Right lobe of liver (tissue), 6 donors: ENCODE measurements at regions not wholly inside any gene's neighbourhood (a gene's known extent, or its start where the extent isn't known, plus 50 kb on each side); places are given as distances from the start of the nearest gene placed in this dataset.
A peak's percentile ranks its signal among the peaks of the same experiment; 100 is the strongest.

ENCODE experiments used
- ATAC-seq, 4 donors: fragments of 200-7000 bp; cut with Tn5 transposase; one replicate each; pipeline ENCODE4 v1.9.1; 2020; ENCODE audit warnings: mild to moderate bottlenecking in 4 of 4, moderate library complexity in 4 of 4
- DNase-seq, 3 donors: peaks; one replicate each; pipeline ENCODE4 v3.0.0-alpha.2; 2020
- H3K27ac ChIP-seq, 3 donors: fragments of 200-600 bp; one replicate each; pipeline ENCODE4 v1.8.0; 2022
- H3K27me3 ChIP-seq, 2 donors: fragments of 200-600 bp; one replicate each; pipeline ENCODE4 v1.8.0; 2022
- H3K36me3 ChIP-seq, 4 donors: fragments of 200-600 bp; sonication (generic) in 1 of 4; one replicate each; pipeline versions ENCODE4 v1.5.1 to v1.8.0; 2017 to 2022; ENCODE audit warnings: control low read depth in 1 of 4
- H3K4me1 ChIP-seq, 4 donors: fragments of 200-600 bp; sonication (generic) in 1 of 4; one replicate each; pipeline versions ENCODE4 v1.5.1 to v1.8.0; 2017 to 2022; ENCODE audit warnings: control low read depth in 1 of 4
- H3K4me3 ChIP-seq, 3 donors: fragments of 200-600 bp; one replicate each; pipeline ENCODE4 v1.8.0; 2022
- H3K9me3 ChIP-seq, 4 donors: fragments of 200-600 bp; sonication (generic) in 1 of 4; one replicate each; pipeline versions ENCODE4 v1.5.1 to v1.8.0; 2017 to 2022; ENCODE audit warnings: control low read depth in 1 of 4
- CTCF ChIP-seq, 4 donors: fragments of 200-600 bp in 3 of 4; fragments of 450-650 bp in 1 of 4; IDR thresholded peaks; one replicate each; pipeline versions ENCODE4 v1.5.1 to v1.8.0; 2016 to 2022; ENCODE audit warnings: antibody characterized with exemption in 4 of 4, mild to moderate bottlenecking in 2 of 4
- POLR2A ChIP-seq: fragments of 450-650 bp; IDR thresholded peaks from one replicate; pipeline ENCODE4 v1.6.1; 2017; ENCODE audit warnings: antibody characterized with exemption, mild to moderate bottlenecking
- WGBS: methylation state at CpG from one replicate; pipeline ENCODE4 v1.1.6; 2018; ENCODE audit warnings: low coverage, low lambda C conversion rate; ENCODE audit not compliant: insufficient coverage; ENCODE audit errors: missing lambda C conversion rate; 5-methylcytosine and 5-hydroxymethylcytosine counted together
- intact Hi-C, 2 donors: fragments of 100-400 bp; cut with DNase I; formaldehyde crosslinking; loops; one replicate each; pipeline versions ENCODE4 v1.11.2 to v1.14.1; 2022
- donor health status: DM: no; HTN: yes; CAD: no.
- donor health status: DM: no; HTN: no; CAD: no.
- donor health status: DM: no; HTN: no; CAD: no.
- donor health status: DM: no; HTN: yes; CAD: no.
- donor health status: DM: no; HTN: yes; CAD: no.

- 36% methylated on average over 3 of the region's 3 CpGs for WGBS
- H3K4me1 ChIP-seq, result peaks cover 0 to 7% (median 0%) of the 10 kb centered on the region in 4 donors
- no peaks in the 10 kb centered on the region for H3K9me3 ChIP-seq
- no peaks in the 10 kb centered on the region for H3K36me3 ChIP-seq
- no peak for DNase-seq
- TF ChIP-seq POLR2A (no peak), CTCF (IDR thresholded peaks at IDR 0.05) (no peak)
- no peak overlapping the region for H3K4me3 ChIP-seq
- ATAC-seq, result peak; percentile 29 to 72 (median 59)
- intact Hi-C loops, result no loop called here
- H3K27me3 ChIP-seq, result no peaks in the 10 kb centered on the region
- H3K27ac ChIP-seq, result no peak overlapping the region
Measured at GRCh38 chr11:115718945-115719344, 214.7 kb upstream of the CADM1 start.

DNA sequence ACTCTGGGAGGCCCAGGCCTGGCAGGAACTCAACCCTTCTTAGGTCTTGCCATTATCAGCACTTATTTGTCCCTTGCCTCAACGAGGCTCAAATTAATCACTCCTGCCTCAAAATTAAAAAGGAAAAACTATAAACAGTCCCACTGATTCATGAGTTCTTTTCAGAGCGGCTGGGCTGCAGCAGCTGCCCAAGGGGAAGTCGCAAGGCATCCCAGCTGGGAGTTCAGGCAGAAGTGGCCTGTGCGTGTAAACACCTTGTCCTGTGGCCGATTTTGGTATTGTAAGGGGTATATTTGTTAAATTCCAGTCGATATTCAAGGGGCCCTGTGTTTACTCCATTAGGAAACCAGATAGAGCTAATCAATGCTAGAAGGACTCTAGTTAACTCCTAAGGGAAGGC is 213.9 kb upstream of the CADM1 start:
- intact Hi-C loops, result no loop called here
- Histone ChIP-seq H3K4me1 (peaks cover 0 to 7% (median 0%) of the 10 kb centered on the region in 4 donors), H3K27ac (no peak overlapping the region), H3K4me3 (no peak overlapping the region), H3K9me3 (no peaks in the 10 kb centered on the region), H3K27me3 (no peaks in the 10 kb centered on the region), H3K36me3 (no peaks in the 10 kb centered on the region)
- ATAC-seq (no peak), DNase-seq (no peak)
- no peak for TF ChIP-seq POLR2A
- TF ChIP-seq CTCF (IDR thresholded peaks at IDR 0.05), result no peak
- WGBS, result 49% methylated on average over 6 of the region's 6 CpGs

DNA sequence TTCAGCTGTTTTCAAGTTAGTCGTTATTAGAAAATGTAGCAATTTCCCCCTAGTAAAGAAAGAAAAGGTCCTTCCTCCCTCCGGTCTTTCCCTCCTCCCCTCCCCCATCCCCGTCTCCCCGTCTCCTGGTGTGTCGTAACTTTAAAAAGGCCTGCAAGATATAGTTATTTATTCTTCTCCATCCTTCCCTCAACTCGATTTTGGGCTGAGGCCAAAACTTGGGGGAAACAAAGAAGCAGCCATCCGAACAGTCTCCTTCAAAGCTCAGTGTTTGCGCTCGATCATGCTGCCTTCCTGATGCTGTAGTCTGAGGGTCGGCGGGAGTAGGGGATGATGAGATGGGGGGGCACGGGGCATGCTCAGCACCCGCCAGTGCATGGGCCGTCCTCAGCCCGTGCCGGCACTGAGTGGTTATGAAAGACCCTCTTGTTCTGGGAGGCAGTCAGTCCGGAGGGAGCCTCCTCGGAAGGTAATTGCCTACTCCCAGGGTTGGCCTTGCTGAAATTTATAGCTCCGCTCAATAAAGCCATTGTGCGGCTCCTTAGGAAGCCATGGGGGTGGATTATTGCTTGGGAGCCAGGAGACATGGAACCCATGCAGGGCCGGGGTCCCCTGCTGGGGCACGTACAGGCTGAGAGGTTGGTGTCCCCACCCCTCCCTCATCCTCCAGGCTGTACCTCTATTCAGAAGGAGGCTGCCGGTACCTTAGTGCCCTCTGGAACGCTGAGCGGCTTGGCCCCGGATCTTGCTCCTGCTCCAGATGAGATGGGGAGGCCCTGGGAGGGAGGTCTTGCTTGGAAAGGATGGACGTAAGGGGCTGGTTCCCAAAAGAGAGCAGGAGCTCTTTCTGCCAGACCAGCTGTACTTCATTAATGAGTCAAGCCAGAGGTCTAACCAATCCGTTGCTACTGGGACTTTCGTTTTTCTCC is 212.7 kb upstream of the CADM1 start:
- Histone ChIP-seq H3K27me3 (no peaks in the 10 kb centered on the region), H3K4me1 (peaks cover 0 to 7% (median 0%) of the 10 kb centered on the region in 4 donors), H3K36me3 (no peaks in the 10 kb centered on the region), H3K27ac (no peak overlapping the region), H3K9me3 (no peaks in the 10 kb centered on the region), H3K4me3 (no peak overlapping the region)
- ATAC-seq, result peak in 2 of 4 donors; percentile 19 to 31
- DNase-seq, result no peak
- intact Hi-C loops, result no loop called here
- 54% methylated on average over 15 of the region's 29 CpGs for WGBS
- TF ChIP-seq POLR2A, result no peak
- no peak for TF ChIP-seq CTCF (IDR thresholded peaks at IDR 0.05)

GRCh38 chr11:115716080-115716479 is 211.9 kb upstream of the CADM1 start:
- H3K4me3 ChIP-seq, result no peak overlapping the region
- DNase-seq, result no peak
- no peaks in the 10 kb centered on the region for H3K9me3 ChIP-seq
- TF ChIP-seq POLR2A, result no peak
- no peak for TF ChIP-seq CTCF (IDR thresholded peaks at IDR 0.05)
- ATAC-seq, result no peak
- peaks cover 0 to 7% (median 0%) of the 10 kb centered on the region in 4 donors for H3K4me1 ChIP-seq
- intact Hi-C loops, result no loop called here
- H3K27me3 ChIP-seq, result no peaks in the 10 kb centered on the region
- H3K36me3 ChIP-seq, result no peaks in the 10 kb centered on the region
- no peak overlapping the region for H3K27ac ChIP-seq
- WGBS, result 72% methylated on average over 3 of the region's 7 CpGs
